Vagina (tissue), 2 donors: ENCODE measurements at regions not wholly inside any gene's neighbourhood (a gene's known extent, or its start where the extent isn't known, plus 50 kb on each side); places are given as distances from the start of the nearest gene placed in this dataset.

Source experiments
- CTCF ChIP-seq, 3 experiments: fragments of 450-650 bp in 2 of 3; fragments of 200-600 bp in 1 of 3; sonication (generic) in 1 of 3; IDR thresholded peaks; one replicate each; pipeline ENCODE4 v1.5.1; 2017 to 2019; ENCODE audit warnings: antibody characterized with exemption in 3 of 3, mild to moderate bottlenecking in 2 of 3, moderate library complexity in 2 of 3
- POLR2A ChIP-seq, 2 donors: fragments of 450-650 bp; IDR thresholded peaks; one replicate each; pipeline ENCODE4 v1.6.1; 2017; ENCODE audit warnings: antibody characterized with exemption in 2 of 2, mild to moderate bottlenecking in 2 of 2, moderate library complexity in 2 of 2

- TF ChIP-seq CTCF (IDR thresholded peaks at IDR 0.05) = no peak
- no peak for TF ChIP-seq POLR2A (IDR thresholded peaks at IDR 0.05)
Observed at GRCh38 chr3:197438906-197439305, 116.9 kb downstream of the BDH1 start.
